IMR-90 (cell line): ENCODE measurements at regions not wholly inside any gene's neighbourhood (a gene's known extent, or its start where the extent isn't known, plus 50 kb on each side); places are given as distances from the start of the nearest gene placed in this dataset.

Source experiments
- ATAC-seq: fragments of 200-7000 bp; cut with Tn5 transposase; 2 replicates; pipeline ENCODE4 v1.9.1; 2020; ENCODE audit warnings: low read depth, mild to moderate bottlenecking, moderate library complexity
- BruUV-seq: library from RNA; stranded (reverse); fragments of 400-500 nt; replicated peaks from 2 replicates; lab custom pipeline; 2021; lab: Mats Ljungman, UMichigan
- CTCF ChIA-PET: fragments of 300-600 bp; formaldehyde crosslinking; extraction: SDS; loops from one replicate; lab custom pipeline; 2021; ENCODE audit warnings: antibody characterized with exemption; lab: Yijun Ruan, JAX
- POLR2A ChIA-PET: fragments of 300-600 bp; sonication (Branson Sonifier 250); formaldehyde crosslinking; loops from one replicate; lab custom pipeline; 2022; ENCODE audit warnings: antibody characterized with exemption; ENCODE audit not compliant: unreplicated experiment; lab: Charles Lee
- DNase-seq: peaks from one replicate; pipeline ENCODE4 v3.0.0; 2013
- H2AFZ ChIP-seq: replicated peaks from 2 replicates; pipeline ENCODE3; 2013; ENCODE audit warnings: low read length, mild to moderate bottlenecking; ENCODE audit not compliant: poor library complexity
- H2AK5ac ChIP-seq: 2 replicates; pipeline ENCODE4 v1.6.1; 2013; ENCODE audit warnings: low read depth, low read length, inconsistent platforms
- H2AK9ac ChIP-seq: replicated peaks from 2 replicates; pipeline ENCODE3; 2013; ENCODE audit warnings: mild to moderate bottlenecking, low read depth, low read length, moderate library complexity; ENCODE audit not compliant: poor library complexity
- H2BK120ac ChIP-seq: 2 replicates; pipeline ENCODE4 v1.6.1; 2013; ENCODE audit warnings: low read depth, low read length, inconsistent platforms
- H2BK15ac ChIP-seq: 3 replicates; pipeline ENCODE4 v1.6.1; 2013; ENCODE audit warnings: low read depth, low read length, inconsistent platforms
- H2BK20ac ChIP-seq: 2 replicates; pipeline ENCODE4 v1.6.1; 2013; ENCODE audit warnings: low read depth, mild to moderate bottlenecking, inconsistent platforms, low read length, moderate library complexity
- H2BK5ac ChIP-seq: 2 replicates; pipeline ENCODE4 v1.6.1; 2013; ENCODE audit warnings: mild to moderate bottlenecking, low read depth, low read length, inconsistent platforms; ENCODE audit not compliant: poor library complexity, severe bottlenecking
- H3K14ac ChIP-seq: replicated peaks from 2 replicates; pipeline ENCODE4 v1.6.1; 2013; ENCODE audit warnings: low read depth, low read length, inconsistent platforms
- H3K18ac ChIP-seq: 2 replicates; pipeline ENCODE4 v1.6.1; 2013; ENCODE audit warnings: low read depth, low read length, control low read depth
- H3K23ac ChIP-seq: 2 replicates; pipeline ENCODE4 v1.6.1; 2013; ENCODE audit warnings: low read depth, low read length, inconsistent platforms
- H3K27ac ChIP-seq: 2 replicates; pipeline ENCODE4 v1.5.1; 2013; ENCODE audit warnings: mild to moderate bottlenecking, control low read depth, low read length; ENCODE audit not compliant: insufficient read depth
- H3K27me3 ChIP-seq: 2 replicates; pipeline ENCODE4 v1.6.1; 2013; ENCODE audit warnings: low read length; ENCODE audit not compliant: control insufficient read depth, insufficient read depth
- H3K36me3 ChIP-seq: 2 replicates; pipeline ENCODE4 v1.6.1; 2013; ENCODE audit warnings: low read length, mixed read lengths; ENCODE audit not compliant: control insufficient read depth, insufficient read depth
- H3K4ac ChIP-seq: 2 replicates; pipeline ENCODE4 v1.6.1; 2013; ENCODE audit warnings: low read depth, low read length, inconsistent platforms
- H3K4me1 ChIP-seq: 2 replicates; pipeline ENCODE4 v1.6.1; 2013; ENCODE audit warnings: low read length, mixed read lengths; ENCODE audit not compliant: control insufficient read depth, insufficient read depth
- H3K4me2 ChIP-seq: 2 replicates; pipeline ENCODE4 v1.6.1; 2013; ENCODE audit warnings: low read depth, mild to moderate bottlenecking, control low read depth, low read length, moderate library complexity
- H3K4me3 ChIP-seq: 2 replicates; pipeline ENCODE4 v1.5.1; 2013; ENCODE audit warnings: low read depth, mild to moderate bottlenecking, control low read depth, low read length, moderate library complexity; ENCODE audit not compliant: insufficient read depth
- H3K56ac ChIP-seq: 2 replicates; pipeline ENCODE4 v1.6.1; 2013; ENCODE audit warnings: low read length, inconsistent platforms; ENCODE audit not compliant: insufficient read depth; ENCODE audit errors: extremely low read depth
- H3K79me1 ChIP-seq, 2 experiments: 2 replicates each; pipeline ENCODE4 v1.6.1; 2013; ENCODE audit warnings: low read length in 2 of 2, inconsistent platforms in 1 of 2, low read depth in 1 of 2
- H3K9ac ChIP-seq: 2 replicates; pipeline ENCODE4 v1.6.1; 2013; ENCODE audit warnings: low read depth, low read length, control low read depth
- H3K9me1 ChIP-seq: 2 replicates; pipeline ENCODE4 v1.6.1; 2013; ENCODE audit warnings: low read length, inconsistent platforms; ENCODE audit not compliant: insufficient read depth
- H3K9me3 ChIP-seq: 2 replicates; pipeline ENCODE4 v1.6.1; 2013; ENCODE audit warnings: low read length; ENCODE audit not compliant: control insufficient read depth, insufficient read depth
- H4K20me1 ChIP-seq: 2 replicates; pipeline ENCODE4 v1.6.1; 2013; ENCODE audit warnings: low read length, inconsistent platforms; ENCODE audit not compliant: insufficient read depth
- H4K5ac ChIP-seq: 2 replicates; pipeline ENCODE4 v1.6.1; 2013; ENCODE audit warnings: mild to moderate bottlenecking, low read depth, low read length, control low read depth
- H4K8ac ChIP-seq, 2 experiments: 2 replicates each; pipeline ENCODE4 v1.6.1; 2013; ENCODE audit warnings: low read depth in 2 of 2, low read length in 2 of 2, control low read depth in 1 of 2, inconsistent platforms in 1 of 2
- H4K91ac ChIP-seq: 2 replicates; pipeline ENCODE4 v1.6.1; 2013; ENCODE audit warnings: low read depth, low read length, inconsistent platforms; ENCODE audit not compliant: insufficient read depth
- MAFK ChIP-seq: IDR thresholded peaks from 2 replicates; pipeline ENCODE4 v1.6.1; 2012; ENCODE audit warnings: low read depth, low read length, improper control_type of control experiment
- MXI1 ChIP-seq: IDR thresholded peaks from 2 replicates; pipeline ENCODE4 v1.6.1; 2012; ENCODE audit warnings: low read depth, mild to moderate bottlenecking, low read length, moderate library complexity, borderline replicate concordance
- NFE2L2 ChIP-seq: fragments of 150-350 bp; IDR thresholded peaks from 2 replicates; pipeline ENCODE4 v1.6.1; 2016; ENCODE audit warnings: low read depth, mild to moderate bottlenecking, low read length
- dilution Hi-C: fragments of 300-500 bp; cut with HindIII; formaldehyde crosslinking; loops from one replicate; pipeline ENCODE4 v1.14.3; 2018; ENCODE audit warnings: low sequenced_read_pairs; ENCODE audit not compliant: unreplicated experiment
- in situ Hi-C: fragments of 300-500 bp; cut with MboI; formaldehyde crosslinking; loops from 3 replicates; pipeline ENCODE4 v1.14.3; 2019; ENCODE audit warnings: low sequenced_read_pairs, inconsistent platforms, mixed read lengths
- intact Hi-C: fragments of 100-400 bp; cut with micrococcal nuclease; formaldehyde crosslinking; loops from 2 replicates; pipeline ENCODE4 v1.10.0; 2022

DNA sequence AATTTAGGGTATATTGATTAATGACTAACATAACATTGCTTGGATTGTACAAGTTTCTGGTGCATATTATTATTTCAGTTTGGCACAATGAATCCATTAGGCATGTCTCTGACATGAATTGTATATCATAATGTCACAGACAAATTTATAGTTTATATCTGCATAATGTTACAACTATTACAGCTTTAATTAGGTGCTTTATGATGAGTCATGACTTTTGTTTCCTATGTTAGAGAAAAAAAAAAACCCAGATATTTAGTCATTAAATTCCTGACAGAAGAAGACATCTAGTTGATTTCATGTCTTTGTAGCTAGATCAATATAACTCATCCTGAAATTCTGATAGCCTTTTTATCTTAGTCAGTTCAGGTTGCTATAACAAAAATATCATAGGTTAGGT, 385.7 kb upstream of the EPHA5 start:
- in situ Hi-C loops = no loop called here
- no peak for TF ChIP-seq MXI1
- peak; percentile 80 for TF ChIP-seq MAFK
- TF ChIP-seq NFE2L2 = peak; percentile 36; the same call in 1 of the 2 replicates
- Histone ChIP-seq H3K36me3 (no peaks in the 10 kb centered on the region), H3K4ac (no peak overlapping the region), H4K91ac (no peak overlapping the region), H2AFZ (no peak overlapping the region), H3K9me1 (no peaks in the 10 kb centered on the region), H3K79me1 (no peaks in the 10 kb centered on the region), H3K9ac (no peak overlapping the region), H2BK120ac (no peak overlapping the region), H3K23ac (no peak overlapping the region), H2AK5ac (no peak overlapping the region), H3K56ac (no peak overlapping the region), H2BK15ac (no peak overlapping the region), H3K4me2 (no peak overlapping the region), H3K9me3 (peaks cover 3% of the 10 kb centered on the region; the same call in 1 of the 2 replicates), H2BK20ac (no peak overlapping the region), H3K27ac (no peak overlapping the region), H2AK9ac (no peak overlapping the region), H2BK5ac (no peak overlapping the region), H3K4me1 (no peaks in the 10 kb centered on the region), H3K14ac (no peak overlapping the region), H3K18ac (no peak overlapping the region), H3K27me3 (no peaks in the 10 kb centered on the region), H3K4me3 (no peak overlapping the region), H4K8ac (no peak overlapping the region), H4K20me1 (no peaks in the 10 kb centered on the region), H4K5ac (no peak overlapping the region)
- POLR2A ChIA-PET = no interaction called here
- ATAC-seq = no peak
- no TSS peak for BruUV-seq
- CTCF ChIA-PET = no interaction called here
- dilution Hi-C loops = no loop called here
- intact Hi-C loops = no loop called here
- DNase-seq = no peak
